Ishikawa (cell line): ENCODE measurements at regions not wholly inside any gene's neighbourhood (a gene's known extent, or its start where the extent isn't known, plus 50 kb on each side); places are given as distances from the start of the nearest gene placed in this dataset.

Source experiments
- CEBPB ChIP-seq: IDR thresholded peaks from 2 replicates; pipeline ENCODE4 v1.6.1; 2012
- CREB1 ChIP-seq: IDR thresholded peaks from 2 replicates; pipeline ENCODE4 v1.6.1; 2012; ENCODE audit warnings: low read depth
- EGR1 ChIP-seq: IDR thresholded peaks from 2 replicates; pipeline ENCODE4 v1.6.1; 2012
- EP300 ChIP-seq: IDR thresholded peaks from 2 replicates; pipeline ENCODE4 v1.6.1; 2012; ENCODE audit warnings: borderline replicate concordance
- FOXM1 ChIP-seq: IDR thresholded peaks from 2 replicates; pipeline ENCODE4 v1.6.1; 2012; ENCODE audit warnings: low read depth, borderline replicate concordance
- MAX ChIP-seq: IDR thresholded peaks from 2 replicates; pipeline ENCODE4 v1.6.1; 2012
- NFIC ChIP-seq: IDR thresholded peaks from 2 replicates; pipeline ENCODE4 v1.6.1; 2012
- RAD21 ChIP-seq: IDR thresholded peaks from 2 replicates; pipeline ENCODE4 v1.6.1; 2012; ENCODE audit warnings: low read depth
- REST ChIP-seq: IDR thresholded peaks from 2 replicates; pipeline ENCODE4 v1.6.1; 2012; ENCODE audit warnings: low read depth, mild to moderate bottlenecking
- TAF1 ChIP-seq: IDR thresholded peaks from 2 replicates; pipeline ENCODE4 v1.6.1; 2012; ENCODE audit warnings: low read depth, mild to moderate bottlenecking
- TCF12 ChIP-seq: IDR thresholded peaks from 2 replicates; pipeline ENCODE4 v1.6.1; 2012; ENCODE audit warnings: low read depth
- TEAD4 ChIP-seq: IDR thresholded peaks from 2 replicates; pipeline ENCODE4 v1.6.1; 2012
- YY1 ChIP-seq: IDR thresholded peaks from 2 replicates; pipeline ENCODE4 v1.6.1; 2012; ENCODE audit warnings: low read depth
- ZBTB7A ChIP-seq: IDR thresholded peaks from 2 replicates; pipeline ENCODE4 v1.6.1; 2012; ENCODE audit warnings: low read depth
- TF ChIP-seq, protein P1 (sequence below): IDR thresholded peaks from 2 replicates; pipeline ENCODE4 v1.6.1; 2012

DNA sequence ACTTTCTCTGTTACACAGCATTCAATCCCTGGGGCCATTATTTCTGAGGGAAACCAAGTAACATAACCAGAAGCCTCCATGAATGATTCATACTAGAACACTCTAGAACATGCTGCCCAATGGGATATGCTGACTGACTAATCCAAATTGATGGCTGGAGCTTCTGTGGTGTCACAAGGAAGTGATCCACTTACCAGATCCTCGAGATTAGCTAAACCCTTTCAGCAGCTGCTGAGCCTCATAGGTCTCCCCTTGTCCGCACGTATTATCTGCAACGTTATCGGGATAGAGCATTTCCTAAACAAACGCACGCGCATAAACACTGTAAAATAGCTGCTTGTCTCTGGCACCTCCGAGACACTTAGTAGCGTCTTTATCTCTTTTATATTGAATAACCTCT, 61.2 kb upstream of the PROK2 start:
- no peak for TF ChIP-seq YY1
- no peak for TF ChIP-seq ZBTB7A
- no peak for TF ChIP-seq MAX
- no peak for TF ChIP-seq TCF12
- TF ChIP-seq, protein P1, sequence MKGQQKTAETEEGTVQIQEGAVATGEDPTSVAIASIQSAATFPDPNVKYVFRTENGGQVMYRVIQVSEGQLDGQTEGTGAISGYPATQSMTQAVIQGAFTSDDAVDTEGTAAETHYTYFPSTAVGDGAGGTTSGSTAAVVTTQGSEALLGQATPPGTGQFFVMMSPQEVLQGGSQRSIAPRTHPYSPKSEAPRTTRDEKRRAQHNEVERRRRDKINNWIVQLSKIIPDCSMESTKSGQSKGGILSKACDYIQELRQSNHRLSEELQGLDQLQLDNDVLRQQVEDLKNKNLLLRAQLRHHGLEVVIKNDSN: no peak

GRCh38 chr3:71843071-71843470, 58.1 kb upstream of the PROK2 start:
- TF ChIP-seq TCF12 (no peak), YY1 (no peak), FOXM1 (no peak), EGR1 (no peak), NFIC (no peak), CREB1 (no peak), TEAD4 (no peak), TAF1 (no peak), EP300 (no peak), MAX (no peak), CEBPB (no peak), RAD21 (no peak)
- TF ChIP-seq, protein P1: no peak

DNA sequence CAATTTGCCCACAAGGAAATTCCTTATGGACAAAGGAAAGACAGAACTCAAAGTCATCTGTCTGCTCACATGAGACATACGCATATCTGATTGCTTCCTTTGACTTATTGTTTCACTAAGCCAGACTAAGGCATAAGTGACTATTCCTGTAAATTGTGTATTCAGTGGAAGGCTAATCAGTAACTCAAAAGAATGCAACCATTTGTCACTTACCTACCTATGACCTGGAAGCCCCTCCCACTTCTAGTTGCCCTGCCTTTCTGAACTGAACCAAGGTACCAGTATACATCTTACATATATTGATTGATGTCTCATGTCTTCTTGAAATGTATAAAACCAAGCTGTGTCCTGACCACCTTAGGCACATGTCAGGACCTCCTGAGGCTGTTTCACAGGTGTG, 53.5 kb upstream of the PROK2 start:
- TF ChIP-seq RAD21: no peak
- no peak for TF ChIP-seq NFIC
- TF ChIP-seq TCF12: no peak
- TF ChIP-seq TAF1: no peak
- no peak for TF ChIP-seq MAX
- no peak for TF ChIP-seq ZBTB7A
- TF ChIP-seq YY1: no peak
- TF ChIP-seq CREB1: no peak
- TF ChIP-seq EP300: no peak
- TF ChIP-seq CEBPB: no peak
- TF ChIP-seq REST: no peak
